ENCODE measurements at regions not wholly inside any gene's neighbourhood (a gene's known extent, or its start where the extent isn't known, plus 50 kb on each side); places are given as distances from the start of the nearest gene placed in this dataset.

DNA sequence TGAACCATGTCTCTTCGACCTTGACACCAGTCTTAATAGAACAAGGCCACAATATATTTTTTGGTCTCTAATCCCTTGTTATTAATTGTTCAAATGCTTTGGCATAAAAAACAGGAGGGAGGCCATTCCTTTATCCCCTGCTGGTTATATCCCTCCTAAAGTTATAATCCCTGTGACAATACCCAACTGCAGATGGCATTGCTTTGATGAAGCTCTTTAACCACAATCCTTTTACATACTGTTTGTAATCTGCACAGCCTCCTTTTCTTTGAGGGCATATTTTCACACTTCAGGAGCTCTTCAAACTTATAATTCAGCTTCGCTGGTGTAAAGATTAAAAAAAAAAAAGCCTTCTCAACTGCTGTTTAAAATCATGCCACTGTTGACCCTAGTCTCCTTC, 919.0 kb downstream of the EPHA3 start:
- TF ChIP-seq CTCF (IDR thresholded peaks at IDR 0.05) (no peak), POLR2A (IDR thresholded peaks at IDR 0.05) (no peak)

Measured in Peyer's patch (tissue), 4 donors.